ENCODE measurements at regions not wholly inside any gene's neighbourhood (a gene's known extent, or its start where the extent isn't known, plus 50 kb on each side); places are given as distances from the start of the nearest gene placed in this dataset.

DNA sequence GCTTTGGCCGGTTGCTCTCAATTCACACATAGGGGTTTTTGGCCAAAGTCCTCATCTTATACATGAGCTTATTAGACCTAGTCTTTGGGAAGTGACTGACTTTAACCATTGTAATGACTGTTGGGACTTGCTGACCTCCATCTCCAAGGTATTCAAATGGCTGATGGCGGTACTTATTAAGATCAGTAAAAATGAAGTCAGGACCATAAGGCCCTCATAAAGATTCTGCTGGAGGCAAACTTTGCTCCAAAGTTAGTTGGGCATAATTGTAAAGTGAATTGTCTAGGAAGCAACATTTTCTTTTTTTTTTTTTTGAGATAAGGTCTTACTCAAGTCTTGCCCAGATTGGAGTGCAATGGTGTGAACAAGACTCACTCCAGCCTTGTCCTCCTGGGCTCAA is 76.3 kb upstream of the MKLN1 start:
- Histone ChIP-seq H3K27ac (ENCODE audit: insufficient read depth in 1 of 2, low read depth in 1 of 2, low read length in 2 of 2, poor library complexity in 1 of 2, severe bottlenecking in 2 of 2) (no peak overlapping the region), H3K27me3 (replicated peaks in 2 of 5; ENCODE audit: control insufficient read depth in 4 of 5, insufficient read depth in 5 of 5, low read length in 4 of 5) (no peaks in the 10 kb centered on the region), H3K36me3 (ENCODE audit: control insufficient read depth in 4 of 4, insufficient read depth in 4 of 4, low read length in 3 of 4) (no peaks in the 10 kb centered on the region), H3K4me3 (ENCODE audit: control insufficient read depth in 1 of 7, extremely low read depth in 1 of 7, insufficient read depth in 4 of 7, low read depth in 2 of 7, low read length in 6 of 7) (no peak overlapping the region), H3K9me3 (ENCODE audit: control extremely low read depth in 1 of 5, control insufficient read depth in 4 of 5, insufficient read depth in 2 of 5, low read depth in 1 of 5, low read length in 4 of 5) (peaks cover 3 to 23% (median 5%) of the 10 kb centered on the region in 5 experiments), H3K4me1 (ENCODE audit: control extremely low read depth in 1 of 4, control insufficient read depth in 4 of 4, insufficient read depth in 4 of 4, low read length in 3 of 4) (no peaks in the 10 kb centered on the region)
- 100% methylated on average over 2 of the region's 2 CpGs for WGBS (ENCODE audit: insufficient coverage)
- POLR2A ChIA-PET = no interaction called here
- no peak for DNase-seq
- CTCF ChIA-PET = no interaction called here

DNA sequence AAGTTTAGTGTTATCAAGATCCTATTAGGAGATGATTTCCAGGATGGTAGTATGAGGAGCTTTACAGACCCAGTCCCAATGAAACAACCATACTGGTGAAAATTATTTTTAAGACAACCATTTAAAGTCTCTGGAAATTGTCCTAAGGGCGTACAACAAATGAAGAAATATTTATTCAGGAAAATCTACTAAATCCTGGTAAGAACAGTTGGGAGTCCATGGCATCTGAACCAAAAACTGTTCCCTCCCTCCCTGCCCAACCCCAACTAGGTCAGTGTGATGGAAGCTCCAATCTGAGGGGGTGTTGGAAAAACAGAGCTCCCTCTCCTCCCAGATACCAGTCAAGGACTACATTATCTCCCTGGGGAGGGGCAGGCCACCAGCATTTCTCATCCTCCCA is 74.7 kb upstream of the MKLN1 start:
- CTCF ChIA-PET = interaction anchor here (0.9 kb wide), 3 partner anchors 14 to 270 kb away, joined by 3 to 4 read pairs (median 3); no protein-coding TSS in a partner anchor
- peaks cover 3 to 27% (median 6%) of the 10 kb centered on the region in 5 experiments for H3K9me3 ChIP-seq (ENCODE audit: control extremely low read depth in 1 of 5, control insufficient read depth in 4 of 5, insufficient read depth in 2 of 5, low read depth in 1 of 5, low read length in 4 of 5)
- no peaks in the 10 kb centered on the region for H3K27me3 ChIP-seq (replicated peaks in 2 of 5; ENCODE audit: control insufficient read depth in 4 of 5, insufficient read depth in 5 of 5, low read length in 4 of 5)
- no peaks in the 10 kb centered on the region for H3K36me3 ChIP-seq (ENCODE audit: control insufficient read depth in 4 of 4, insufficient read depth in 4 of 4, low read length in 3 of 4)
- POLR2A ChIA-PET = no interaction called here
- DNase-seq = no peak
- no peaks in the 10 kb centered on the region for H3K4me1 ChIP-seq (ENCODE audit: control extremely low read depth in 1 of 4, control insufficient read depth in 4 of 4, insufficient read depth in 4 of 4, low read length in 3 of 4)
- WGBS (ENCODE audit: insufficient coverage) = no CpG with 5 or more reads among the region's 1 CpG
- H3K27ac ChIP-seq (ENCODE audit: insufficient read depth in 1 of 2, low read depth in 1 of 2, low read length in 2 of 2, poor library complexity in 1 of 2, severe bottlenecking in 2 of 2) = no peak overlapping the region
- no peak overlapping the region for H3K4me3 ChIP-seq (ENCODE audit: control insufficient read depth in 1 of 7, extremely low read depth in 1 of 7, insufficient read depth in 4 of 7, low read depth in 2 of 7, low read length in 6 of 7)

DNA sequence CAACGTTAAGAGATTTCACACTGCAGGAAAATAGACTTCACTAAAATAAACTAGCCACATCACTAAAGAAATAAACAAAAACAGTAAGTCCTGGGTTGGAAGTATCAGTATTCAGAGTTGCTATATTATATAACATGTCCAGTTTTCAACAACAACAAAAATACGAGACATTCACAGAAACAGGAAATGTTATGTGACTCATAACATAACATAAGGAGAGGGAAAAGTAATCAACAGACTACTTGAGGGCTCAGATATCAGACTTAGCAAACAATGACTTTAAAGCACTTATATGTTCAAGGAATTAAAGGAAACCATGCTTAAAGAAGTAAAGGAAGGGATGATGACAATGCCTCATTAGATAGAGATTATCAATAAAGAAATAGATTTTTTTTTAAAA is 73.5 kb upstream of the MKLN1 start:
- H3K9me3 ChIP-seq (ENCODE audit: control extremely low read depth in 1 of 5, control insufficient read depth in 4 of 5, insufficient read depth in 2 of 5, low read depth in 1 of 5, low read length in 4 of 5) = peaks cover 3 to 27% (median 6%) of the 10 kb centered on the region in 5 experiments
- no peaks in the 10 kb centered on the region for H3K27me3 ChIP-seq (replicated peaks in 2 of 5; ENCODE audit: control insufficient read depth in 4 of 5, insufficient read depth in 5 of 5, low read length in 4 of 5)
- no peak for DNase-seq
- ChIA-PET CTCF (interaction anchor here (1.1 to 1.2 kb wide), 2 partner anchors 13 to 15 kb away, joined by 3 read pairs; no protein-coding TSS in a partner anchor), POLR2A (no interaction called here)
- no peaks in the 10 kb centered on the region for H3K36me3 ChIP-seq (ENCODE audit: control insufficient read depth in 4 of 4, insufficient read depth in 4 of 4, low read length in 3 of 4)
- H3K4me1 ChIP-seq (ENCODE audit: control extremely low read depth in 1 of 4, control insufficient read depth in 4 of 4, insufficient read depth in 4 of 4, low read length in 3 of 4) = no peaks in the 10 kb centered on the region
- no peak overlapping the region for H3K4me3 ChIP-seq (ENCODE audit: control insufficient read depth in 1 of 7, extremely low read depth in 1 of 7, insufficient read depth in 4 of 7, low read depth in 2 of 7, low read length in 6 of 7)
- WGBS (ENCODE audit: insufficient coverage) = no CpG with 5 or more reads among the region's 2 CpGs
- H3K27ac ChIP-seq (ENCODE audit: insufficient read depth in 1 of 2, low read depth in 1 of 2, low read length in 2 of 2, poor library complexity in 1 of 2, severe bottlenecking in 2 of 2) = no peak overlapping the region

DNA sequence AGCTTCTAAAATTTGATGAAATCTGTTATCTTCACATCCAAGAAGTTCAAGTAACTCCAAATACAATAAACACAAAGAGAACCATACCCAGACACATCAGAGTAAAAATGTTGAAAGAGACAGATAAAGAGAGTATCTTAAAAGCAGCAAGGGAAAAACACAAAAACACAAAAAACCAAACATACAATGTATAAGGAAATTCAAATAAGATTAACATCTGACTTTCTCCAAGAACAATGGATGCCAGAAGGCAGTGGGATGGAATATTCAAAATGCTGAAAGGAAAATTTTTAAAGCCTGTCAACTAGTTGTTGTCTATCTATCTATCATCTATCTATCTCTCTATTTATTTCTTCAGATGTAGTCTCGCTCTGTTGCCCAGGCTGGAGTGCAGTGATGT is 72.4 kb upstream of the MKLN1 start:
- DNase-seq = peak in 1 of 3 donors; percentile 14
- CTCF ChIA-PET = no interaction called here

DNA sequence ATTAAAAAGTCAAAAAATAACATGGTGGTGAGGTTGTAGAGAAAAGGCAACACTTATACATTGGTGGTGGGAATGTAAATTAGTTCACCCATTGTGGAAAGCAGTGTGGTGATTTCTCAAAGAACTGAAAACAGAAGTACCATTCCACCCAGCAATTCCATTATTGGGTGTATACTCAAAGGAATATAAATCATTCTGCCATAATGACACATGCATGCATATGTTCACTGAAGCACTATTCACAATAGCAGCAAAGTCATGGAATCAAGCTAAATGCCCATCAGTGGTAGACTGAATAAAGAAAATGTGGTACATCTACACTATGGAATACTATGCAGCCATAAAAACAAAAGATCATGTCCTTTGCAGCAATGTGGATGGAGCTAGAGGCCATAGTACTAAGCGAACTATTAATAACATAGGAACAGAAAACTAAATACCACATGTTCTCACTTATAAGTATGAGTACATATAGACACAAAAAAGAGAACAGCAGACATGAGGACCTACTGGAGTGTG is 66.1 kb upstream of the MKLN1 start:
- no peak for DNase-seq
- Histone ChIP-seq H3K36me3 (ENCODE audit: control insufficient read depth in 4 of 4, insufficient read depth in 4 of 4, low read length in 3 of 4) (no peaks in the 10 kb centered on the region), H3K4me3 (ENCODE audit: control insufficient read depth in 1 of 7, extremely low read depth in 1 of 7, insufficient read depth in 4 of 7, low read depth in 2 of 7, low read length in 6 of 7) (no peak overlapping the region), H3K27me3 (replicated peaks in 2 of 5; ENCODE audit: control insufficient read depth in 4 of 5, insufficient read depth in 5 of 5, low read length in 4 of 5) (no peaks in the 10 kb centered on the region), H3K4me1 (ENCODE audit: control extremely low read depth in 1 of 4, control insufficient read depth in 4 of 4, insufficient read depth in 4 of 4, low read length in 3 of 4) (peaks cover 0 to 6% (median 0%) of the 10 kb centered on the region in 4 experiments), H3K9me3 (ENCODE audit: control extremely low read depth in 1 of 5, control insufficient read depth in 4 of 5, insufficient read depth in 2 of 5, low read depth in 1 of 5, low read length in 4 of 5) (peaks cover 0 to 3% (median 0%) of the 10 kb centered on the region in 5 experiments), H3K27ac (ENCODE audit: insufficient read depth in 1 of 2, low read depth in 1 of 2, low read length in 2 of 2, poor library complexity in 1 of 2, severe bottlenecking in 2 of 2) (no peak overlapping the region)
- POLR2A ChIA-PET = no interaction called here
- WGBS (ENCODE audit: insufficient coverage) = no CpG with 5 or more reads among the region's 1 CpG
- CTCF ChIA-PET = no interaction called here

More for the DNA sequence above, 72.4 kb upstream of the MKLN1 start:
- H3K27ac ChIP-seq (ENCODE audit: insufficient read depth in 1 of 2, low read depth in 1 of 2, low read length in 2 of 2, poor library complexity in 1 of 2, severe bottlenecking in 2 of 2) = no peak overlapping the region
- POLR2A ChIA-PET = no interaction called here
- H3K9me3 ChIP-seq (ENCODE audit: control extremely low read depth in 1 of 5, control insufficient read depth in 4 of 5, insufficient read depth in 2 of 5, low read depth in 1 of 5, low read length in 4 of 5) = peaks cover 3 to 27% (median 6%) of the 10 kb centered on the region in 5 experiments
- 100% methylated on average over 1 of the region's 1 CpG for WGBS (ENCODE audit: insufficient coverage)
- H3K36me3 ChIP-seq (ENCODE audit: control insufficient read depth in 4 of 4, insufficient read depth in 4 of 4, low read length in 3 of 4) = no peaks in the 10 kb centered on the region
- no peak overlapping the region for H3K4me3 ChIP-seq (ENCODE audit: control insufficient read depth in 1 of 7, extremely low read depth in 1 of 7, insufficient read depth in 4 of 7, low read depth in 2 of 7, low read length in 6 of 7)
- no peaks in the 10 kb centered on the region for H3K27me3 ChIP-seq (replicated peaks in 2 of 5; ENCODE audit: control insufficient read depth in 4 of 5, insufficient read depth in 5 of 5, low read length in 4 of 5)
- no peaks in the 10 kb centered on the region for H3K4me1 ChIP-seq (ENCODE audit: control extremely low read depth in 1 of 4, control insufficient read depth in 4 of 4, insufficient read depth in 4 of 4, low read length in 3 of 4)

DNA sequence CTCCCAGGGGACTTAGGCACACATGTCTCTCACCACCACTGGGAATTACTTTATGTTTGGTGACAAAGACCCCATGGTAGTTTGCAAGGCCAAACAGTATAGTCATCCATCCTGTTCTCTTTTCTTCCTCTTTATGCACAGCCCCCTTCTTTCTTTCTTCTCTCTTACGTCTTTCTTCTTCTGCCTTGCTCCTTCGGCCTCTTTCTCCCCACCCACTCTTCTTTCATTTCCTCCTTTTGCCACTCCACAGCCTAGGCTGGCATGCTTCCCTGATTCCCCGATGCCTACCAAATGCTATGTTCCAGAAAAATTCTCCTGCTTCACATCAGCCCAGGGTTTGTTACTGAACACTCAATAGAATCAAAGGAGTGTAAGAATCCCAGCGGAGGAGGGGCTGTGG is 62.4 kb upstream of the MKLN1 start:
- no peaks in the 10 kb centered on the region for H3K36me3 ChIP-seq (ENCODE audit: control insufficient read depth in 4 of 4, insufficient read depth in 4 of 4, low read length in 3 of 4)
- no peak overlapping the region for H3K4me3 ChIP-seq (ENCODE audit: control insufficient read depth in 1 of 7, extremely low read depth in 1 of 7, insufficient read depth in 4 of 7, low read depth in 2 of 7, low read length in 6 of 7)
- DNase-seq = no peak
- H3K27me3 ChIP-seq (replicated peaks in 2 of 5; ENCODE audit: control insufficient read depth in 4 of 5, insufficient read depth in 5 of 5, low read length in 4 of 5) = no peaks in the 10 kb centered on the region
- H3K9me3 ChIP-seq (ENCODE audit: control extremely low read depth in 1 of 5, control insufficient read depth in 4 of 5, insufficient read depth in 2 of 5, low read depth in 1 of 5, low read length in 4 of 5) = peaks cover 0 to 4% (median 0%) of the 10 kb centered on the region in 5 experiments
- POLR2A ChIA-PET = no interaction called here
- H3K4me1 ChIP-seq (ENCODE audit: control extremely low read depth in 1 of 4, control insufficient read depth in 4 of 4, insufficient read depth in 4 of 4, low read length in 3 of 4) = peaks cover 0 to 6% (median 0%) of the 10 kb centered on the region in 4 experiments
- CTCF ChIA-PET = no interaction called here
- no peak overlapping the region for H3K27ac ChIP-seq (ENCODE audit: insufficient read depth in 1 of 2, low read depth in 1 of 2, low read length in 2 of 2, poor library complexity in 1 of 2, severe bottlenecking in 2 of 2)
- WGBS (ENCODE audit: insufficient coverage) = 49% methylated on average over 3 of the region's 4 CpGs

DNA sequence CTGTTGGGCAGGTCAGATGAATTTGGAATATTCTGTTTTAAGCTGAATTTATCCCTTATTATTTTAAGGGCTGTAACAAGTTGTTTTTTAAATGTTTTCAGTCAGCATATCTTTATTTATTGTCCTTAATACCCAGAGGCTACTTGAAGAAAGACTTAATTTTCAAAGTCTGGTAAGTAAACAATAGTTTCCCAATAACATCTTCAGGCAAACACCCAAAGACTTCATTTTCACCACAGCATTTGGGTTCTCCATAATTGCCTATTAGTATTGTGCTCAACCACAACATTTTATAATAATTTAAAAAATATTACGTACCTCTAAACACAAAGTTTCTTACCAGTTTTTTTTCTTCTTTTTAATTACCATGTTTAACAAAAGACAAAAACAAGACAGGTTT is 60.0 kb upstream of the MKLN1 start:
- no peak for DNase-seq
- ChIA-PET POLR2A (no interaction called here), CTCF (no interaction called here)
- no peaks in the 10 kb centered on the region for H3K36me3 ChIP-seq (ENCODE audit: control insufficient read depth in 4 of 4, insufficient read depth in 4 of 4, low read length in 3 of 4)
- no peaks in the 10 kb centered on the region for H3K27me3 ChIP-seq (replicated peaks in 2 of 5; ENCODE audit: control insufficient read depth in 4 of 5, insufficient read depth in 5 of 5, low read length in 4 of 5)
- H3K4me3 ChIP-seq (ENCODE audit: control insufficient read depth in 1 of 7, extremely low read depth in 1 of 7, insufficient read depth in 4 of 7, low read depth in 2 of 7, low read length in 6 of 7) = no peak overlapping the region
- WGBS (ENCODE audit: insufficient coverage) = 100% methylated on average over 1 of the region's 1 CpG
- peaks cover 0 to 6% (median 0%) of the 10 kb centered on the region in 4 experiments for H3K4me1 ChIP-seq (ENCODE audit: control extremely low read depth in 1 of 4, control insufficient read depth in 4 of 4, insufficient read depth in 4 of 4, low read length in 3 of 4)
- peaks cover 0 to 4% (median 0%) of the 10 kb centered on the region in 5 experiments for H3K9me3 ChIP-seq (ENCODE audit: control extremely low read depth in 1 of 5, control insufficient read depth in 4 of 5, insufficient read depth in 2 of 5, low read depth in 1 of 5, low read length in 4 of 5)
- no peak overlapping the region for H3K27ac ChIP-seq (ENCODE audit: insufficient read depth in 1 of 2, low read depth in 1 of 2, low read length in 2 of 2, poor library complexity in 1 of 2, severe bottlenecking in 2 of 2)
